Loucy (cell line): ENCODE measurements at regions not wholly inside any gene's neighbourhood (a gene's known extent, or its start where the extent isn't known, plus 50 kb on each side); places are given as distances from the start of the nearest gene placed in this dataset.

Experiments
- CTCF ChIP-seq: fragments of 200-600 bp; sonication (generic); conservative IDR thresholded peaks from 2 replicates; pipeline ENCODE4 v1.5.1; 2014; ENCODE audit warnings: mild to moderate bottlenecking, antibody characterized with exemption, low read length
- EZH2phosphoT487 ChIP-seq: fragments of 200-600 bp; IDR thresholded peaks from 2 replicates; pipeline ENCODE4 v1.6.1; 2018; ENCODE audit warnings: antibody characterized with exemption, mild to moderate bottlenecking, moderate library complexity, borderline replicate concordance

- TF ChIP-seq CTCF (no peak), EZH2phosphoT487 (no peak)
These were observed 162.9 kb upstream of the HABP2 start for GRCh38 chr10:113389969-113390368.
